GM12891 (cell line): ENCODE measurements at regions not wholly inside any gene's neighbourhood (a gene's known extent, or its start where the extent isn't known, plus 50 kb on each side); places are given as distances from the start of the nearest gene placed in this dataset.
A peak's percentile ranks its signal among the peaks of the same experiment; 100 is the strongest.

Source experiments
- DNase-seq: peaks from one replicate; pipeline ENCODE4 v3.0.0; 2011; ENCODE audit warnings: low spot score; ENCODE audit not compliant: insufficient read length
- FAIRE-seq: peaks from 2 replicates; lab custom pipeline; 2011; peaks lifted over from hg19 to GRCh38; lab: Jason Lieb, UNC
- PAX5 ChIP-seq: IDR thresholded peaks from 2 replicates; pipeline ENCODE4 v1.6.1; 2011; ENCODE audit warnings: low read length, moderate library complexity, mild to moderate bottlenecking; ENCODE audit not compliant: insufficient read depth, severe bottlenecking
- POLR2A ChIP-seq: IDR thresholded peaks from 2 replicates; pipeline ENCODE4 v1.6.1; 2011; ENCODE audit warnings: low read depth, low read length, control low read depth
- POLR2AphosphoS5 ChIP-seq: IDR thresholded peaks from 2 replicates; pipeline ENCODE4 v1.6.1; 2011; ENCODE audit warnings: low read depth, low read length, control low read depth
- POU2F2 ChIP-seq: IDR thresholded peaks from 2 replicates; pipeline ENCODE4 v1.6.1; 2011; ENCODE audit warnings: low read depth, mild to moderate bottlenecking, control low read depth, low read length, moderate library complexity
- SPI1 ChIP-seq: IDR thresholded peaks from 2 replicates; pipeline ENCODE4 v1.6.1; 2011; ENCODE audit warnings: low read depth, low read length, control low read depth
- TAF1 ChIP-seq: IDR thresholded peaks from 2 replicates; pipeline ENCODE4 v1.6.1; 2011; ENCODE audit warnings: low read depth, low read length, control low read depth

GRCh38 chrX:109841869-109842579 is 109.0 kb upstream of the ACSL4 start:
- no peak for TF ChIP-seq POU2F2
- FAIRE-seq (no peak), DNase-seq (no peak)

GRCh38 chrX:109842611-109843010 is 109.6 kb upstream of the ACSL4 start:
- no peak for DNase-seq
- TF ChIP-seq POLR2AphosphoS5 = no peak
- TF ChIP-seq PAX5 = no peak
- no peak for TF ChIP-seq TAF1
- TF ChIP-seq SPI1 = no peak
- no peak for TF ChIP-seq POU2F2
- no peak for TF ChIP-seq POLR2A
- no peak for FAIRE-seq

- DNase-seq (no peak), FAIRE-seq (no peak)
- TF ChIP-seq SPI1 (peak; percentile 79), PAX5 (no peak)
These were observed 111.1 kb upstream of the ACSL4 start for GRCh38 chrX:109843963-109844751.

GRCh38 chrX:109844986-109845385 is 111.9 kb upstream of the ACSL4 start:
- DNase-seq = no peak
- FAIRE-seq = no peak
- no peak for TF ChIP-seq POLR2AphosphoS5
- TF ChIP-seq SPI1 = no peak
- no peak for TF ChIP-seq TAF1
- TF ChIP-seq POU2F2 = no peak
- no peak for TF ChIP-seq POLR2A
- no peak for TF ChIP-seq PAX5

- TF ChIP-seq POLR2AphosphoS5 = no peak
- DNase-seq = no peak
- no peak for FAIRE-seq
These were observed 112.9 kb upstream of the ACSL4 start for GRCh38 chrX:109845996-109846395.

GRCh38 chrX:109847257-109848187 is 114.5 kb upstream of the ACSL4 start:
- no peak for DNase-seq
- peak; percentile 78 for FAIRE-seq
- TF ChIP-seq SPI1 (no peak), POLR2AphosphoS5 (no peak), PAX5 (no peak), POLR2A (no peak), TAF1 (no peak), POU2F2 (no peak)

GRCh38 chrX:109848461-109849050 is 115.5 kb upstream of the ACSL4 start:
- TF ChIP-seq TAF1 (no peak), POLR2A (no peak), SPI1 (no peak), PAX5 (no peak), POU2F2 (no peak), POLR2AphosphoS5 (no peak)
- DNase-seq (no peak), FAIRE-seq (no peak)

GRCh38 chrX:109854096-109854495 is 121.0 kb upstream of the ACSL4 start:
- TF ChIP-seq POLR2AphosphoS5 = no peak
- TF ChIP-seq POU2F2 = no peak
- no peak for TF ChIP-seq POLR2A
- TF ChIP-seq TAF1 = no peak
- no peak for TF ChIP-seq PAX5
- no peak for TF ChIP-seq SPI1
- DNase-seq (no peak), FAIRE-seq (no peak)

- no peak for DNase-seq
- no peak for FAIRE-seq
- TF ChIP-seq POLR2AphosphoS5 (no peak), SPI1 (peak; percentile 61)
These were observed 122.4 kb upstream of the ACSL4 start for GRCh38 chrX:109855501-109855900.

- no peak for TF ChIP-seq TAF1
- no peak for TF ChIP-seq PAX5
- TF ChIP-seq POLR2AphosphoS5 = no peak
- FAIRE-seq (no peak), DNase-seq (no peak)
These were observed 123.9 kb upstream of the ACSL4 start for GRCh38 chrX:109856974-109857373.
